Suprapubic skin (tissue), 4 donors: ENCODE measurements at regions not wholly inside any gene's neighbourhood (a gene's known extent, or its start where the extent isn't known, plus 50 kb on each side); places are given as distances from the start of the nearest gene placed in this dataset.

ENCODE experiments used
- DNase-seq, 2 donors: peaks; one replicate each; pipeline ENCODE4 v3.0.0-alpha.2; 2019; ENCODE audit warnings: low spot score in 2 of 2
- H3K27ac ChIP-seq: fragments of 200-600 bp; sonication (generic); one replicate; pipeline ENCODE4 v1.5.1; 2019
- H3K27me3 ChIP-seq: fragments of 200-600 bp; sonication (generic); one replicate; pipeline ENCODE4 v1.5.1; 2019
- H3K36me3 ChIP-seq: fragments of 200-600 bp; sonication (generic); one replicate; pipeline ENCODE4 v1.5.1; 2019
- H3K4me1 ChIP-seq: fragments of 200-600 bp; sonication (generic); one replicate; pipeline ENCODE4 v1.5.1; 2019
- H3K4me3 ChIP-seq: fragments of 200-600 bp; sonication (generic); one replicate; pipeline ENCODE4 v1.5.1; 2019; ENCODE audit warnings: mild to moderate bottlenecking
- H3K9me3 ChIP-seq: fragments of 200-600 bp; sonication (generic); one replicate; pipeline ENCODE4 v1.5.1; 2019
- EP300 ChIP-seq: sonication (generic); formaldehyde crosslinking; IDR thresholded peaks from one replicate; pipeline ENCODE4 v1.6.1; 2017; ENCODE audit warnings: antibody characterized with exemption
- POLR2A ChIP-seq, 2 donors: fragments of 450-650 bp; IDR thresholded peaks; one replicate each; pipeline ENCODE4 v1.6.1; 2017; ENCODE audit warnings: antibody characterized with exemption in 2 of 2, mild to moderate bottlenecking in 2 of 2, moderate library complexity in 2 of 2
- POLR2AphosphoS5 ChIP-seq, 3 donors: sonication (generic); formaldehyde crosslinking; IDR thresholded peaks; one replicate each; pipeline ENCODE4 v1.6.1; 2017; ENCODE audit warnings: antibody characterized with exemption in 3 of 3
- WGBS: methylation state at CpG from one replicate; pipeline ENCODE4 v1.1.5; 2018; 5-methylcytosine and 5-hydroxymethylcytosine counted together
- TF ChIP-seq, protein P1 (sequence below), 2 donors: fragments of 200-600 bp in 1 of 2; fragments of 450-650 bp in 1 of 2; sonication (generic) in 1 of 2; IDR thresholded peaks; one replicate each; pipeline ENCODE4 v1.5.1; 2016 to 2019; ENCODE audit warnings: antibody characterized with exemption in 2 of 2, mild to moderate bottlenecking in 1 of 2, moderate library complexity in 1 of 2

DNA sequence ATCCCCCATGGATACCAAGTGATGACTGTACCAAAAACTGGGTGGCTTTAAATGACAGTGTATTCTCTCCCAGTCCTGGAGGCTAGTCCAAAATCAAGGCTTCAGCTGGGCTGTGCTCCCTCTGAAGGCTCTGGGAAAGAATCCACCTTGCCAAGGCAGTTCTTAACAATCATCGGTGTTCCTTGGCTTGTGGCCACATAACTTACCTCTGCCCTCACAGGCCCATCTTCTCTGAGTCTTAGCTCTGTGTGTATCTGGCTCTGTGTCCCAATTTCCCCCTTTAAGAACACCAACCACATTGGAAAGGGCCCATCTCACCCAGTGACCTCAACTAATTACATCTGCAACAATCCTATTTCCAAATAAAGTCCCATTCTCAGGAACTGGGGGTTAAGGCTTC is 503.0 kb upstream of the PROK2 start:
- peaks cover 28% of the 10 kb centered on the region for H3K4me1 ChIP-seq
- TF ChIP-seq POLR2AphosphoS5 (IDR thresholded peaks at IDR 0.05) = no peak
- TF ChIP-seq, protein P1, sequence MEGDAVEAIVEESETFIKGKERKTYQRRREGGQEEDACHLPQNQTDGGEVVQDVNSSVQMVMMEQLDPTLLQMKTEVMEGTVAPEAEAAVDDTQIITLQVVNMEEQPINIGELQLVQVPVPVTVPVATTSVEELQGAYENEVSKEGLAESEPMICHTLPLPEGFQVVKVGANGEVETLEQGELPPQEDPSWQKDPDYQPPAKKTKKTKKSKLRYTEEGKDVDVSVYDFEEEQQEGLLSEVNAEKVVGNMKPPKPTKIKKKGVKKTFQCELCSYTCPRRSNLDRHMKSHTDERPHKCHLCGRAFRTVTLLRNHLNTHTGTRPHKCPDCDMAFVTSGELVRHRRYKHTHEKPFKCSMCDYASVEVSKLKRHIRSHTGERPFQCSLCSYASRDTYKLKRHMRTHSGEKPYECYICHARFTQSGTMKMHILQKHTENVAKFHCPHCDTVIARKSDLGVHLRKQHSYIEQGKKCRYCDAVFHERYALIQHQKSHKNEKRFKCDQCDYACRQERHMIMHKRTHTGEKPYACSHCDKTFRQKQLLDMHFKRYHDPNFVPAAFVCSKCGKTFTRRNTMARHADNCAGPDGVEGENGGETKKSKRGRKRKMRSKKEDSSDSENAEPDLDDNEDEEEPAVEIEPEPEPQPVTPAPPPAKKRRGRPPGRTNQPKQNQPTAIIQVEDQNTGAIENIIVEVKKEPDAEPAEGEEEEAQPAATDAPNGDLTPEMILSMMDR (IDR thresholded peaks at IDR 0.05) = no peak
- no peak for TF ChIP-seq POLR2A (IDR thresholded peaks at IDR 0.05)
- TF ChIP-seq EP300 = no peak
- H3K27ac ChIP-seq = no peak overlapping the region
- no peaks in the 10 kb centered on the region for H3K36me3 ChIP-seq
- H3K27me3 ChIP-seq = no peaks in the 10 kb centered on the region
- H3K4me3 ChIP-seq = no peak overlapping the region
- no peak for DNase-seq
- no peaks in the 10 kb centered on the region for H3K9me3 ChIP-seq
- WGBS = 38% methylated on average over 1 of the region's 1 CpG

DNA sequence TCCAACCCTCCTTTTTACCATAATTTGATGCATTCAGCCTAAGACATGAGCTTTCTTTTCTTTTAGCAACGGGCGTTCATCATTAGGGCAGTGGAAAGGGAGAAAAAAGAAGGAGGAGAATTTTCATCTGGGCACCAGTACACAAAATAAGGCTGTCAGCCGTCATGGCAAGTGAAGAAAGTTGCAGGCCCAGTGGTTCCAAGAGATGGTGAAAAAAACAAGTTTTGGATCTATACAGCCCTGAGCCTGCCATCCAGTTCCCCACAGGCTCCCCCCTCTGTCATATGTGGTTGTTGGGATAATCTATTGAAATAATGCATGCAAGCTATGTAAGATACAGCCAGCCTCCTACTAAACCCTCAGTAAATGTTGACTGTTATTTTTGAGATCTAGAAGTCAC is 500.6 kb upstream of the PROK2 start:
- H3K27ac ChIP-seq = no peak overlapping the region
- TF ChIP-seq EP300 (no peak), POLR2A (IDR thresholded peaks at IDR 0.05) (no peak), POLR2AphosphoS5 (IDR thresholded peaks at IDR 0.05) (no peak)
- TF ChIP-seq, protein P1 (IDR thresholded peaks at IDR 0.05) = no peak
- no peak for DNase-seq
- WGBS = 91% methylated on average over 3 of the region's 3 CpGs
- peaks cover 28% of the 10 kb centered on the region for H3K4me1 ChIP-seq
- H3K36me3 ChIP-seq = no peaks in the 10 kb centered on the region
- no peaks in the 10 kb centered on the region for H3K27me3 ChIP-seq
- no peaks in the 10 kb centered on the region for H3K9me3 ChIP-seq
- H3K4me3 ChIP-seq = no peak overlapping the region

- H3K36me3 ChIP-seq = no peaks in the 10 kb centered on the region
- no peak for DNase-seq
- no peak overlapping the region for H3K4me3 ChIP-seq
- no peaks in the 10 kb centered on the region for H3K9me3 ChIP-seq
- H3K27ac ChIP-seq = no peak overlapping the region
- peaks cover 25% of the 10 kb centered on the region for H3K4me1 ChIP-seq
- TF ChIP-seq, protein P1 (IDR thresholded peaks at IDR 0.05) = no peak
- TF ChIP-seq EP300 = no peak
- no peak for TF ChIP-seq POLR2AphosphoS5 (IDR thresholded peaks at IDR 0.05)
- TF ChIP-seq POLR2A (IDR thresholded peaks at IDR 0.05) = no peak
- H3K27me3 ChIP-seq = no peaks in the 10 kb centered on the region
- WGBS = 93% methylated on average over 5 of the region's 5 CpGs
Observed at GRCh38 chr3:72284471-72284870, 499.5 kb upstream of the PROK2 start.

GRCh38 chr3:72282918-72283317 is 498.0 kb upstream of the PROK2 start:
- DNase-seq = no peak
- Histone ChIP-seq H3K27me3 (no peaks in the 10 kb centered on the region), H3K27ac (no peak overlapping the region), H3K4me1 (peaks cover 12% of the 10 kb centered on the region), H3K36me3 (no peaks in the 10 kb centered on the region), H3K9me3 (no peaks in the 10 kb centered on the region), H3K4me3 (no peak overlapping the region)
- TF ChIP-seq, protein P1 (IDR thresholded peaks at IDR 0.05) = no peak
- TF ChIP-seq POLR2A (IDR thresholded peaks at IDR 0.05) = no peak
- no peak for TF ChIP-seq EP300
- no peak for TF ChIP-seq POLR2AphosphoS5 (IDR thresholded peaks at IDR 0.05)
- 85% methylated on average over 3 of the region's 3 CpGs for WGBS

DNA sequence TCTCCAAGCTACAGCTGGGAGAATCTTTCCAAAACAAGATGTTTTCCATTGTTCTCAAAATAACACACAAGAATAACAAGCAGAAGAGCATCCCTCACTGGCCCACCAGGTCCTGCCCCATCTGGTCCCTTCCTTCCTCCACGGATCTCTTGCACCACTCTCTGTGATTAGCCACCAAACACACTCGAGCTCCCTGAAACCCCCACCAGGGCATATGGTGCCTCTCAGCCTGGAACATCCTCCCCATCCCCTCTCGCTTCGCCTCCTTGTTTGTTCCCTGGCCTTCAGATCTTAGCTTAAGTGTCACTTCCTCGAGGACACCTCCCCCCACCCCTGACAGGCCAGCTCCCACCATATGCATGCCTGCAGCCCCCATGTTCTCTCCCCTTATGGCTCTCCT is 496.6 kb upstream of the PROK2 start:
- TF ChIP-seq POLR2AphosphoS5 (IDR thresholded peaks at IDR 0.05) (no peak), POLR2A (IDR thresholded peaks at IDR 0.05) (no peak), EP300 (no peak)
- TF ChIP-seq, protein P1 (IDR thresholded peaks at IDR 0.05) = no peak
- no peaks in the 10 kb centered on the region for H3K27me3 ChIP-seq
- 92% methylated on average over 5 of the region's 5 CpGs for WGBS
- peaks cover 5% of the 10 kb centered on the region for H3K4me1 ChIP-seq
- DNase-seq = no peak
- no peak overlapping the region for H3K27ac ChIP-seq
- H3K4me3 ChIP-seq = no peak overlapping the region
- H3K9me3 ChIP-seq = no peaks in the 10 kb centered on the region
- no peaks in the 10 kb centered on the region for H3K36me3 ChIP-seq
